MM.1S (cell line): ENCODE measurements at regions not wholly inside any gene's neighbourhood (a gene's known extent, or its start where the extent isn't known, plus 50 kb on each side); places are given as distances from the start of the nearest gene placed in this dataset.

ENCODE experiments used
- CTCF ChIP-seq: fragments of 300-600 bp; sonication (generic); IDR thresholded peaks from 2 replicates; pipeline ENCODE4 v1.5.1; 2016; ENCODE audit warnings: antibody characterized with exemption, low read length, mixed read lengths
- EZH2 ChIP-seq: fragments of 300-600 bp; sonication (generic); optimal IDR thresholded peaks from 2 replicates; pipeline ENCODE3; 2017; ENCODE audit warnings: low read depth, mild to moderate bottlenecking, antibody characterized with exemption, low read length, mixed read lengths
- EZH2phosphoT487 ChIP-seq: fragments of 300-600 bp; sonication (generic); IDR thresholded peaks from 2 replicates; pipeline ENCODE4 v1.6.1; 2018; ENCODE audit warnings: antibody characterized with exemption, low read length

- no peak for TF ChIP-seq CTCF
- TF ChIP-seq EZH2 = no peak
- TF ChIP-seq EZH2phosphoT487 = no peak
Measured at GRCh38 chr2:6031200-6031867, 339.1 kb downstream of the SOX11 start.
